ENCODE measurements at regions not wholly inside any gene's neighbourhood (a gene's known extent, or its start where the extent isn't known, plus 50 kb on each side); places are given as distances from the start of the nearest gene placed in this dataset.
A peak's percentile ranks its signal among the peaks of the same experiment; 100 is the strongest.

DNA sequence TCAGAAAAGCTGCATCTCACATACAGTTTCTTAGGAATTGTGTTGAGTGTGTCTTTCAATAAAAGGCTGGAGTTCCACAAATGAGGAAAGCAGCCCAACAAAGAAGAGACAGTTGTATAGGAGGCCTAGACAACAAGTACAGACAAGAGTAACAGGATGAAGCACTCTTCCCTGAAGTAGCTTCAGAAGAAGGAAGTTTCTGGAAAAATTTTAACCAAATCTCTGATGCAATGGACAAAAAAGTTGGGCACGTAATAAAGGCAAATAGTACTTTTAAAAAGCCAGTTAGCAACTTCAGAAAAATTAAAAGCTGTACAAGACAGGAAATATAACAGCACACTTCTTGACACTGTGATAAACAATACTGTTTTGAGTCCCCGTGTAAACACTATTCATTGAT lies 134.1 kb upstream of the PLEKHG7 start:
- H3K27ac ChIP-seq (replicated peaks in 1 of 4): no peak overlapping the region
- intact Hi-C loops (cut with DNase I): loop anchor here (10.0 kb wide), 1 partner anchor 574 kb away; no protein-coding TSS in a partner anchor
- 62% methylated on average over 2 of the region's 2 CpGs for WGBS

DNA sequence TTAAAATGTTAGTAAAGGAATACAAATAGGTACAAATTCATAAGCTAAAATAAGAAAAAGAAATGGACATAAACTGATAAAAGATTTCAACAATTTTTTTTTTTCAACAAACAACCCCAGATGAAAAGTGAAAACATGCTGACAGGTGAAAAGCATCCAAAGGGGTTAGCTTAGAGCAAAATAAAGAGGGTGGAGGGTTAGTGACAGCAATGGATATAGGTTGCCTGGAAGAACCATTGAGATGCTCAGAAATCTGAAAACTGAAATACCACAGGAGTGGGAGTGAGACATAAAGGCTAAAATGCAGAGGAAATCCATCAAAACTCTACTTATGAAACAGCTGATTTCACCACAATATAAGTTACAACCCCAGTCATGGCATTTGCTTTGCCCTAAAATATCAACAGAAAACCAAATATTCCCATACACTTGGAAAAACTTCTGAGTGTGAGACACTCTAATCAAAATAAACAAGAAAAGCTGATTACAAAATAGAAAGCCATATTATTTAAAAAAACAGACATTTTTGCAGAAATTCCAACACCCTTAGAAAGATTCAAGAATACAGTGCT lies 136.3 kb upstream of the PLEKHG7 start:
- H3K36me3 ChIP-seq: no peaks in the 10 kb centered on the region
- intact Hi-C loops (cut with DNase I): loop anchor here (10.0 kb wide), 1 partner anchor 572 kb away; no protein-coding TSS in a partner anchor
- DNase-seq (ENCODE audit: extremely low spot score): no peak
- H3K9me3 ChIP-seq: no peaks in the 10 kb centered on the region
- H3K4me1 ChIP-seq: peaks cover 13 to 20% (median 16%) of the 10 kb centered on the region in 4 donors
- H3K27me3 ChIP-seq: no peaks in the 10 kb centered on the region
- no peak overlapping the region for H3K4me3 ChIP-seq
- TF ChIP-seq EP300 (IDR thresholded peaks at IDR 0.05) (no peak), POLR2AphosphoS5 (IDR thresholded peaks at IDR 0.05) (no peak), POLR2A (IDR thresholded peaks at IDR 0.05; ENCODE audit: low read depth) (no peak)
- TF ChIP-seq, protein P1, sequence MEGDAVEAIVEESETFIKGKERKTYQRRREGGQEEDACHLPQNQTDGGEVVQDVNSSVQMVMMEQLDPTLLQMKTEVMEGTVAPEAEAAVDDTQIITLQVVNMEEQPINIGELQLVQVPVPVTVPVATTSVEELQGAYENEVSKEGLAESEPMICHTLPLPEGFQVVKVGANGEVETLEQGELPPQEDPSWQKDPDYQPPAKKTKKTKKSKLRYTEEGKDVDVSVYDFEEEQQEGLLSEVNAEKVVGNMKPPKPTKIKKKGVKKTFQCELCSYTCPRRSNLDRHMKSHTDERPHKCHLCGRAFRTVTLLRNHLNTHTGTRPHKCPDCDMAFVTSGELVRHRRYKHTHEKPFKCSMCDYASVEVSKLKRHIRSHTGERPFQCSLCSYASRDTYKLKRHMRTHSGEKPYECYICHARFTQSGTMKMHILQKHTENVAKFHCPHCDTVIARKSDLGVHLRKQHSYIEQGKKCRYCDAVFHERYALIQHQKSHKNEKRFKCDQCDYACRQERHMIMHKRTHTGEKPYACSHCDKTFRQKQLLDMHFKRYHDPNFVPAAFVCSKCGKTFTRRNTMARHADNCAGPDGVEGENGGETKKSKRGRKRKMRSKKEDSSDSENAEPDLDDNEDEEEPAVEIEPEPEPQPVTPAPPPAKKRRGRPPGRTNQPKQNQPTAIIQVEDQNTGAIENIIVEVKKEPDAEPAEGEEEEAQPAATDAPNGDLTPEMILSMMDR (IDR thresholded peaks at IDR 0.05): no peak
- no peak overlapping the region for H3K27ac ChIP-seq (replicated peaks in 1 of 4)

More for the DNA sequence above, 134.1 kb upstream of the PLEKHG7 start:
- no peak for TF ChIP-seq EP300 (IDR thresholded peaks at IDR 0.05)
- no peak for TF ChIP-seq POLR2A (IDR thresholded peaks at IDR 0.05; ENCODE audit: low read depth)
- no peak for TF ChIP-seq POLR2AphosphoS5 (IDR thresholded peaks at IDR 0.05)
- TF ChIP-seq, protein P1 (IDR thresholded peaks at IDR 0.05): no peak
- no peaks in the 10 kb centered on the region for H3K9me3 ChIP-seq
- no peak for DNase-seq (ENCODE audit: extremely low spot score)
- no peaks in the 10 kb centered on the region for H3K27me3 ChIP-seq
- H3K4me3 ChIP-seq: no peak overlapping the region
- H3K4me1 ChIP-seq: peaks cover 0 to 8% (median 6%) of the 10 kb centered on the region in 4 donors
- H3K36me3 ChIP-seq: no peaks in the 10 kb centered on the region

DNA sequence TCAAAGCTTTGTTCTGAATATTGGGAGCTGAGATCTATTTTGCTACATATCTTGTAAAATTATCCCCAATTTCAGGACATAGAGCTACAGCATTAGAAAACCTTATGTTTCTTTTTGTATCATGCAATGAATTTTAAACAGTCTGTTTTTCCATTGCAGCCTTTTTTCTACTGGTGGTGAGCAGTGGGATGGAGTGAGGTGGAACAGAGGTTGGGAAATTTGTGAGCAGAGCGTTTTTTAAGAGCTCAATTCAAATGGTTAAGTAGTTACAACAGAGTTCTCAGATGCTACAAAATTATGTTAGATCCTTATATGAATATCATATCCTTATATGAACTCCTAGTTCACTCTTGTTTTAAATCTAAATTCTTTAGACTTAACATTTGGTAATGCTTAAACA lies 139.0 kb upstream of the PLEKHG7 start:
- H3K36me3 ChIP-seq: no peaks in the 10 kb centered on the region
- no peak overlapping the region for H3K27ac ChIP-seq (replicated peaks in 1 of 4)
- DNase-seq (ENCODE audit: extremely low spot score): no peak
- H3K4me1 ChIP-seq: peaks cover 19 to 27% (median 24%) of the 10 kb centered on the region in 4 donors
- TF ChIP-seq, protein P1 (IDR thresholded peaks at IDR 0.05): no peak
- TF ChIP-seq POLR2A (IDR thresholded peaks at IDR 0.05; ENCODE audit: low read depth) (no peak), EP300 (IDR thresholded peaks at IDR 0.05) (no peak), POLR2AphosphoS5 (IDR thresholded peaks at IDR 0.05) (no peak)
- no peak overlapping the region for H3K4me3 ChIP-seq
- WGBS: 0% methylated on average over 1 of the region's 1 CpG
- no peaks in the 10 kb centered on the region for H3K9me3 ChIP-seq
- no peaks in the 10 kb centered on the region for H3K27me3 ChIP-seq
- intact Hi-C loops (cut with DNase I): loop anchor here (10.0 kb wide), 1 partner anchor 569 kb away; no protein-coding TSS in a partner anchor

DNA sequence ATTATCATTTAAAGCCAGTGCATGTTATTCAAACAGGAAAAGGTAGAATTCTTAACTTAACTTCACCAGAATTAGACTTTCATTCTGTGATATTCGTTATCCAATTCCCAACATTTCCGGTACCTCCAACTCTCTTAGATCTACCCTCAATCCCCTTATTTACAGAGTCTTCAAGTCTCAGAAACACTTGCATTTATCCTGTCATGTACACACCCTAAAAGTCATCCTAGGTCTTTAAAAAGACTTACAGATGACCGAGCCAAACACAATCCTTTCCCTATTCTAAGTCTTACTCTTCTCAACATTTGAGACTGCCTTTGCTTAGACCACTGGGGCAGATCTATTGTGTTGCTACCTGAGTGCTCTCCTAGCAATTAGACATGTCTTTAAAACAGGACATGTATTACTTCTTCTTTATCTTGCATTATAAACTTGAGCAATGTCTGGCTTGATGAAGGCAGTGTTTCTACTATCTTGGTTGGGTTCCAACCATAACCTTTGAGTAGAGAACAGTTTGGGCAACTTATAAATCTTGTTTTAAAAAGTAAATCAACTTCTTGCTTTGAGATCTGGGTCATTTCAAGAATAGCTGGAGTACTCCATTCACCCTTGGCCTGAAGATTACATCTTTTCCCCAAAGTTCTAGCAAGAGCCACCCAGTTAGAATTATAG lies 140.6 kb upstream of the PLEKHG7 start:
- Histone ChIP-seq H3K9me3 (no peaks in the 10 kb centered on the region), H3K27ac (replicated peaks in 1 of 4) (peak overlapping the region in 3 of 4 donors; percentile 24 to 73 (median 70)), H3K36me3 (no peaks in the 10 kb centered on the region), H3K27me3 (no peaks in the 10 kb centered on the region), H3K4me3 (no peak overlapping the region), H3K4me1 (peaks cover 24 to 29% (median 28%) of the 10 kb centered on the region in 4 donors)
- intact Hi-C loops (cut with DNase I): loop anchor here (10.0 kb wide), 1 partner anchor 567 kb away; no protein-coding TSS in a partner anchor
- WGBS: 80% methylated on average over 3 of the region's 3 CpGs
- no peak for TF ChIP-seq POLR2A (IDR thresholded peaks at IDR 0.05; ENCODE audit: low read depth)
- TF ChIP-seq, protein P1 (IDR thresholded peaks at IDR 0.05): no peak
- no peak for TF ChIP-seq POLR2AphosphoS5 (IDR thresholded peaks at IDR 0.05)
- no peak for TF ChIP-seq EP300 (IDR thresholded peaks at IDR 0.05)
- DNase-seq (ENCODE audit: extremely low spot score): no peak
